Effector memory CD4-positive, alpha-beta T cell (primary cell): ENCODE measurements at regions not wholly inside any gene's neighbourhood (a gene's known extent, or its start where the extent isn't known, plus 50 kb on each side); places are given as distances from the start of the nearest gene placed in this dataset.

Source experiments
- DNase-seq, 3 donors: peaks; one replicate each; pipeline ENCODE4 v3.0.0-alpha.2; 2020
- H3K27ac ChIP-seq: 2 replicates; pipeline ENCODE4 v1.7.0; 2013; ENCODE audit warnings: mild to moderate bottlenecking, low read length, moderate library complexity; ENCODE audit not compliant: insufficient read depth, poor library complexity, severe bottlenecking
- H3K27me3 ChIP-seq: replicated peaks from 2 replicates; pipeline ENCODE4 v1.7.0; 2013; ENCODE audit warnings: mild to moderate bottlenecking, low read length; ENCODE audit not compliant: insufficient read depth, control insufficient read depth, poor library complexity, severe bottlenecking
- H3K36me3 ChIP-seq: 2 replicates; pipeline ENCODE4 v1.7.0; 2013; ENCODE audit warnings: mild to moderate bottlenecking, low read length, moderate library complexity; ENCODE audit not compliant: control insufficient read depth, insufficient read depth
- H3K4me1 ChIP-seq: 2 replicates; pipeline ENCODE4 v1.7.0; 2013; ENCODE audit warnings: low read length, mild to moderate bottlenecking; ENCODE audit not compliant: control insufficient read depth, insufficient read depth, poor library complexity, severe bottlenecking
- H3K4me3 ChIP-seq: 2 replicates; pipeline ENCODE4 v1.7.0; 2013; ENCODE audit warnings: low read length, low read depth, mild to moderate bottlenecking; ENCODE audit not compliant: insufficient read depth, poor library complexity, severe bottlenecking
- H3K9me3 ChIP-seq: 2 replicates; pipeline ENCODE4 v1.7.0; 2013; ENCODE audit warnings: mild to moderate bottlenecking, low read length, moderate library complexity; ENCODE audit not compliant: control insufficient read depth

DNA sequence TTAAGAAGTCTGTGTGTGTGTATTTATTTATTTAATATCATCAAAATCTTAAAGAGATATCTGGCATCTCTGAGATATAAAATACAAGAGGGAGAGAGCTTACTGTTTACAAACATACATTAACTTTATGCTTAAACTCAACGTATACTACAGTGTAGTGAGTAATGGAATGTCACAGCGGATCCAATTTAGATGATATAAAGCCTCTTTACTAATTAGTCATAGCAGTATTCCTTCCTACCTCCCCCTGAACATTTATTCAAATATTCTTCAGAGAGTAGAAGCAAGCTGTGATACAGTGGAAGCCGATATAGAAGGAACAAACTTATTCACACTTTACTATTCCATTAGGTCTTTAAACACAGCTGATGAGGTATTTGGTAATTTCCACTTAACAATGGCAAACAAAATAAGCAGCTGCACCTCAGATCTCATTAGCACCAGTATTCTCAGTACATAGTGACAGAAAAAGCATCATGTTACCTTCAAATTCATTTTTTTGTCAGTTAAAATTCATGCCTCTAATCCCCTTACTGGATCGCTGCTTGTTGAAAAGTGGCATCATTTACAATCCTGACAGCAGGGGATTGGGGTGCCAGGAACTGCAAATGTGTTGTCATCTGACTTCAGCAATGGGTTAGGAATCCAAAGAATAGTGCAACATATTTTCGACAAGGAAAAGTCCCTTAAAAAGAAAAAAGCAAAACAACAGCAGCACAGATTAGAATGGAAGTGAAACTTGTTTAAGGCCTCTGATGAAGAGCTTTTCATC lies 658.7 kb upstream of the EPHA5 start:
- no peak overlapping the region for H3K4me3 ChIP-seq
- no peaks in the 10 kb centered on the region for H3K4me1 ChIP-seq
- no peaks in the 10 kb centered on the region for H3K9me3 ChIP-seq
- H3K27ac ChIP-seq: no peak overlapping the region
- no peak for DNase-seq
- no peaks in the 10 kb centered on the region for H3K27me3 ChIP-seq
- no peaks in the 10 kb centered on the region for H3K36me3 ChIP-seq

DNA sequence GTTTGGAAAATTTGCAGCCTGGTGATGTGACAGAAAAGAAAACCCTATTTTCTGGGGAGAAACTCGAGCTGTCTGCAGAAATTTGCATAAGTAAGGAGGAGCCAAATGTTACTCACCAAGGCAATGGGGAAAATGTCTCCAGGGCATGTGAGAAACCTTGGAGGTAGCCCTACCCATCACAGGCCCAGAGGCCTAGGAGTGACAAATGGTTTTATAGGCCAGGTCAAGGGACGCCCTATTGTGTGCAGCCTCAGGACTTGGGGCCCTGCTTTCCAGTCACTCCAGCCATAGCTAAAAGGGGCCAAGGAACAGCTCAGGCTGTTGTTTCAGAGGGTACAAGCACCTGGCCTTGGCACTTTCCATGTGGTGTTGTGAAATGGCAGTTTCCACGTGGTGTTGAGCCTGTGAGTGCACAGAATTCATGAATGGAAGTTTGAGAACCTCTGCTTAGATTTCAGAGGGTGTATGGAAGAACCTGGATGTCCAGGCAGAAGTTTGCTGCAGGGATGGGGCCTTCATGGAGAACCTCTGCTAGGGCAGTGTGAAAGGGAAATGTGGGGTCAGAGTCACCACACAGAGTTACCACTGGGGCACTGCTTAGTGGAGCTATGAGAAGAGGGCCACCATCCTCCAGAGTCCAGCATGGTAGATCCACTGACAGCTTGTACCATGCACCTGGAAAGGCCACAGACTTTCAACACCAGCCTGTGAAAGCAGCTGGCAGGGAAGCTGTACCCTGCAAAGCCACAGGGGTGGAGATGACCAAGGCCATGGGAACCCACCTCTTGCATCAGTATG lies 637.6 kb upstream of the EPHA5 start:
- no peaks in the 10 kb centered on the region for H3K36me3 ChIP-seq
- H3K9me3 ChIP-seq: no peaks in the 10 kb centered on the region
- H3K4me3 ChIP-seq: no peak overlapping the region
- H3K4me1 ChIP-seq: no peaks in the 10 kb centered on the region
- no peak for DNase-seq
- H3K27me3 ChIP-seq: no peaks in the 10 kb centered on the region
- no peak overlapping the region for H3K27ac ChIP-seq

DNA sequence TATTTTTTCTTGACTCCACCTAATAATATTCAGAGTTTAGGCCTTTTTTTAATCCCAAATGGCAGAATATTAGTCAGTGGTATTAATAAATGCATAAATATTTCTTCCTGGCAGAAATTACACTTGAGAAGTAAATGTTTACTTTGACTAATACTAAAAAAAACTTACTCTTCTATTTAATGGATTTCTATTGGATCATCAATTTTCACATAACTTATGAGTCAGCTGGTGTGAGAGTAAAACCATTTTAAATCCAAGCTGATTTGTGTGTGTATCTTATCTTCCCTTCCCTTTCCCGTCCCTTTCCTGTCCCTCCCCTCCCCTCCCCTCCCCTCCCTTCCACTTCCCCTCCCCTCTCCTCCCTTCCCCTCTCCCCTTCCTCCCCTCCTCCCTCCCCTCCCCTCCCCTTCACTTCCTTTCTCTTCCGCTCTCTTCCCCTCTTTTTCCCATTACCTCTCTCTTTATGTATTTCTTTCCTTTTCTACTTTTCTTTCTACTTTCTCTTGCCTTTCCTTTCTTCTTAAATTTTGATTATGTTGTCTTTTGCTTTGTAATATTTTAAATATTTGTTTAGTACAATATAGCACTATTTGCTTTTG lies 630.1 kb upstream of the EPHA5 start:
- no peak for DNase-seq
- H3K36me3 ChIP-seq: no peaks in the 10 kb centered on the region
- no peaks in the 10 kb centered on the region for H3K27me3 ChIP-seq
- no peak overlapping the region for H3K27ac ChIP-seq
- no peaks in the 10 kb centered on the region for H3K4me1 ChIP-seq
- no peak overlapping the region for H3K4me3 ChIP-seq
- H3K9me3 ChIP-seq: no peaks in the 10 kb centered on the region

DNA sequence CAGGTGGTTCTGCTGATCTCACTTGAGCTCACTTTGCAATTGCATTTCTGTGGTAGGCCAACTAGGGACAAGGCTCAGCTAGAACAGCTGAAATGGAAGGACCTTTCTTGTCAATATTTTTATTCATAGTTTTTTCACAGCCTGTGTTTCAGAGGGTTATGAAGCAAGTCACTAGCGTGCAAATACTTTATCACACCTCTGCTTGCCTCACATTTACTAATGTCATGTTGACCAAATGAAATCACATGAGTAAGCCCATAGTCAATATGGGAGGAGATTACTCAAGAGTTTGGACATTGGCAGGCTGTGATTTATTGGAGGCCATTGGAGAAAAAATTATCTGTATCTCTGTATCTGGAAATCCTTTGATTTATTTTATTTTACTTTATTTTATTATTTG lies 628.3 kb upstream of the EPHA5 start:
- H3K36me3 ChIP-seq: no peaks in the 10 kb centered on the region
- DNase-seq: no peak

DNA sequence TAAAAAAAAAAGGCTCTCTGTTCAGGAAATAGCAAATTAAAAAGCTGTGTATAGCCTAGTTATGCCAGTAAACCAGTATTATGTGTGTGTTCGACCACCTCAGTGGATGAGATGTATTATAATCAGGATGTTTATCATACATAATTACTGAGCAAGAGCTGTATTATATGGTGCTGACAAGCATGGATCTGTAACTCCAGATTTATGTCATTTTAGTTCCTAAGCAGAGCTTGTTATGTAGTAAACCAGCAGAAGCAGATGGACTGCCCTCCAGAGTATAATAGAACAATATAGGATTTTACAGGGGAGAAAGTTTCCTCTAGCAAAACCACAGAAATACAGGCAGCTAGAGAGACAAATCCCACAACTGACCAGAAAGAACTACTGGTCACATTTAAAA lies 627.4 kb upstream of the EPHA5 start:
- no peak for DNase-seq
- H3K4me3 ChIP-seq: no peak overlapping the region
- no peak overlapping the region for H3K27ac ChIP-seq
- no peaks in the 10 kb centered on the region for H3K9me3 ChIP-seq
- no peaks in the 10 kb centered on the region for H3K4me1 ChIP-seq
- no peaks in the 10 kb centered on the region for H3K36me3 ChIP-seq
- no peaks in the 10 kb centered on the region for H3K27me3 ChIP-seq

More for the DNA sequence above, 628.3 kb upstream of the EPHA5 start:
- no peaks in the 10 kb centered on the region for H3K9me3 ChIP-seq
- H3K27me3 ChIP-seq: no peaks in the 10 kb centered on the region
- H3K4me1 ChIP-seq: no peaks in the 10 kb centered on the region
- no peak overlapping the region for H3K4me3 ChIP-seq
- H3K27ac ChIP-seq: no peak overlapping the region

DNA sequence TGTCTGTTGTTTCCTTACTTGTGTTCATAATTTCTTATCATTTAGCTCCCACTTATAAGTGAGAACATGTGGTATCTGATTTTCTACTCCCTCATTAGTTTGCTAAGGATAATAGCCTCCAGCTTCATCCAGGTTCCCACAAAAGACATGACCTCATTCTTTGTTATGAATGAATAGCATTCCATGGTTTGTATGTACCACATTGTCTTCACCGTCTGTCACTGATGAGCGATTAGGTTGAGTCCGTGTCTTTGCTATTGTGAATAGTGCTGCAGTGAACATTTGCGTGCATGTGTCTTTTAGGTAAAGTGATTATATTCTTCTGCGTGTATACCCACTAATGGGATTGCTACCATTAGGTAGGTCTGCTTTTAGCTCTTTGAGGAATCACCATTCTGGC lies 624.3 kb upstream of the EPHA5 start:
- H3K4me1 ChIP-seq: no peaks in the 10 kb centered on the region
- DNase-seq: no peak
- H3K4me3 ChIP-seq: no peak overlapping the region
- no peaks in the 10 kb centered on the region for H3K27me3 ChIP-seq
- no peak overlapping the region for H3K27ac ChIP-seq
- no peaks in the 10 kb centered on the region for H3K9me3 ChIP-seq
- no peaks in the 10 kb centered on the region for H3K36me3 ChIP-seq

DNA sequence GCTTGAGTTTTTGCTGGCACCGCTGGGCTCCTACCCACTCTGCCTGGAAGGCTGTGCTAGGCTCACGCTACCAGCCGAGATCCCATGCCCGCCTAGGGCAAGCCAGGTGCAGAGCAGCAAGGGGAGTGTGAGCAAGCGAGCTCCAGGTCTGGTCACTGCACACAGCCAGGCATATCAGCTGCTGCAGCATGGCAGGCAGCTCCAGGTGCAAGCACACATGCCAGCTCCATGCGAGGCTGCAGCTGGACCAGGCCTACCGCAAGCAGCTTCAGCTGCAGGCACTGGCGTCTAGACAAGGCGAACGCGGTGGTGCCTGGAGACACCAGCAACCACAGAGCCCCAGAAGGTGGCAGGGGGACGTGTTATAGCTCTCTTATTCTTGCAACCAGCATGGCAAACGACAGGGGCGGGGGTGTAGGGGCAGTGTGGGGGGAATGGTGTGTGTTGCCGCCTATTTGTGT lies 614.7 kb upstream of the EPHA5 start:
- no peak overlapping the region for H3K27ac ChIP-seq
- H3K4me1 ChIP-seq: no peaks in the 10 kb centered on the region
- no peak overlapping the region for H3K4me3 ChIP-seq
- H3K27me3 ChIP-seq: no peaks in the 10 kb centered on the region
- no peak for DNase-seq
- H3K9me3 ChIP-seq: no peaks in the 10 kb centered on the region
- no peaks in the 10 kb centered on the region for H3K36me3 ChIP-seq

DNA sequence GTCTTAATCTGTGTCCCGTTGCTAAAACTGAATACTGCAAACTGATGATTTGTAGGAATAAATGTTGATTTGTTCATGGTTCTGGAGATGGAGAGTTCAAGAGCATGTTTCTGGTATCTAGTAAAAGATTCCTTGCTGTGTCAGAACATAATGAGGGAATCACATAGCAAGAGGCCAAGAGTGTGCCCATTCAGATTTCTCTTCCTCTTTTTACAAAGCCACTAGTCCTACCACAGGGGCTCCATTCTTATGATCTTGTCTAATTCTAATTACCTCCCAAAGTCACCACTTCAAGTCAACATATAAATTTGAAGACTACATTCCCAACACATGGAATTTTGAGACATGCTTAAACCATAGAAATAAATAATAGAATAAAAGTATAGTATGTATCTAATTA lies 608.8 kb upstream of the EPHA5 start:
- DNase-seq: no peak
- H3K27me3 ChIP-seq: no peaks in the 10 kb centered on the region
- H3K4me3 ChIP-seq: no peak overlapping the region
- no peaks in the 10 kb centered on the region for H3K4me1 ChIP-seq
- no peaks in the 10 kb centered on the region for H3K36me3 ChIP-seq
- H3K27ac ChIP-seq: no peak overlapping the region
- no peaks in the 10 kb centered on the region for H3K9me3 ChIP-seq

DNA sequence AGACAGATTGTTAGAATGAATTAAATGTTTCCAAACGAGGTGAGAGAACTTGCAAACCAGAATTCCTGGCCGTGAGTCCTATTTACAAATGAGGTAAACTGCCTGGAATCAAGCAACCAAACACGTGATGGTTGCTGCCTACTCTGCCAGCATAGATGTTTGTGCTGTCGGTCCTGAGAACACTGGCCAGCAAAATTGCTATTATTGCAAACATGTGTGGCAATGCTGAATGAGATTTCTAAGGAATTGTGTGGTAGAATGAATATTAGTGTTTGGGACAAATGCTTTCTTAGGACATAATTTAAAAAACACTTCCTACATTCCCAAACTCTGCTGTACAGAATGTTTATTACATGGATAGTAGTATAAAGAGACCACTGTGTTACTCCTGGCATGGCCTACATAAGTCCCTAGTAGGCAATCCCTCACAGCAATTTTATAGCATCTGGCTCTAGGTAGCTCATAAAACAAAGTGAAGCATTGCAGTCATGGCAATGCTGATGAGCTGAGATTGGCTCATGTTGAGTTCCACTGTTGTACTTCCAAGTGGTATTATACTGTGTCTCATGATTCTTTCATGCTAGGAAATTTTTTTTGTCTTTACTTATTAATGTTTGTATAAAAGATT lies 605.2 kb upstream of the EPHA5 start:
- no peaks in the 10 kb centered on the region for H3K9me3 ChIP-seq
- H3K36me3 ChIP-seq: no peaks in the 10 kb centered on the region
- no peak overlapping the region for H3K27ac ChIP-seq
- no peak overlapping the region for H3K4me3 ChIP-seq
- H3K27me3 ChIP-seq: no peaks in the 10 kb centered on the region
- no peak for DNase-seq
- no peaks in the 10 kb centered on the region for H3K4me1 ChIP-seq
